ENCODE measurements at regions not wholly inside any gene's neighbourhood (a gene's known extent, or its start where the extent isn't known, plus 50 kb on each side); places are given as distances from the start of the nearest gene placed in this dataset.

GRCh38 chr13:46983881-46984280 is 87.0 kb upstream of the HTR2A start:
- H3K27me3 Mint-ChIP-seq (ENCODE audit: low read depth) = no peaks in the 10 kb centered on the region
- no peak overlapping the region for H3K23ac ChIP-seq (ENCODE audit: insufficient read length, low read depth, low read length)
- H3K4ac ChIP-seq (ENCODE audit: low read depth, low read length) = no peak overlapping the region
- H3K36me3 Mint-ChIP-seq (ENCODE audit: insufficient read depth in 1 of 3, low read depth in 3 of 3) = no peaks in the 10 kb centered on the region; a peak in 1 of 7 replicates
- no peak overlapping the region for H4K8ac ChIP-seq (replicated peaks; ENCODE audit: insufficient read length, low read depth, low read length)
- H4K20me1 ChIP-seq (ENCODE audit: control insufficient read depth, insufficient read depth, insufficient read length) = no peaks in the 10 kb centered on the region
- no peak overlapping the region for H3K56ac ChIP-seq (ENCODE audit: insufficient read length, low read depth, low read length)
- DNase-seq = no peak
- no peak overlapping the region for H2AK5ac ChIP-seq (ENCODE audit: insufficient read length, low read length)
- H2BK20ac ChIP-seq (ENCODE audit: low read depth, low read length, poor library complexity, severe bottlenecking) = no peak overlapping the region
- no CpG with 5 or more reads among the region's 1 CpG for WGBS (ENCODE audit: extremely low coverage, insufficient read length, low lambda C conversion rate)
- no peaks in the 10 kb centered on the region for H3K79me1 ChIP-seq (ENCODE audit: insufficient read depth, low read depth, low read length, poor library complexity, severe bottlenecking)
- no peak overlapping the region for H3T11ph ChIP-seq (ENCODE audit: low read length)
- no peak overlapping the region for H3K4me3 Mint-ChIP-seq
- no peak overlapping the region for H3K18ac ChIP-seq (ENCODE audit: insufficient read length, low read depth, low read length)
- H4K91ac ChIP-seq (ENCODE audit: insufficient read length, low read depth, low read length) = no peak overlapping the region
- no peaks in the 10 kb centered on the region for H3K79me2 ChIP-seq (ENCODE audit: insufficient read depth, low read length)
- H3K9me3 Mint-ChIP-seq = no peaks in the 10 kb centered on the region
- no peak overlapping the region for H4K5ac ChIP-seq (ENCODE audit: insufficient read length, low read depth, low read length)
- H3K4me1 Mint-ChIP-seq = peaks cover 5% of the 10 kb centered on the region in 2 experiments; a peak in 2 of 4 replicates
- no peaks in the 10 kb centered on the region for H3K23me2 ChIP-seq (ENCODE audit: insufficient read length, low read depth, low read length, poor library complexity, severe bottlenecking)
- H3K27ac ChIP-seq (ENCODE audit: insufficient read length, low read depth, low read length) = no peak overlapping the region
- no peak overlapping the region for H3K14ac ChIP-seq (ENCODE audit: insufficient read depth, low read length)
- no peak overlapping the region for H3K27ac Mint-ChIP-seq
- no peak overlapping the region for H2AFZ ChIP-seq (ENCODE audit: low read length)
- no peak for TF ChIP-seq CTCF (conservative IDR thresholded peaks at IDR 0.05)
- no peaks in the 10 kb centered on the region for H3K27me3 ChIP-seq (ENCODE audit: insufficient read depth, low read length)
- no peaks in the 10 kb centered on the region for H3K9me3 ChIP-seq (ENCODE audit: control insufficient read depth, low read depth, low read length)
- H2BK120ac ChIP-seq (ENCODE audit: low read depth, low read length, poor library complexity, severe bottlenecking) = no peak overlapping the region
- H3K4me2 ChIP-seq (ENCODE audit: insufficient read depth, insufficient read length, low read length) = no peak overlapping the region
- H2BK12ac ChIP-seq (ENCODE audit: insufficient read length, low read depth, low read length) = no peak overlapping the region
- no peak overlapping the region for H3K9ac ChIP-seq (ENCODE audit: extremely low read depth, insufficient read length, low read length)
- no peak overlapping the region for H2BK5ac ChIP-seq (ENCODE audit: insufficient read length, low read length)
- no peaks in the 10 kb centered on the region for H3K4me1 ChIP-seq (ENCODE audit: insufficient read depth, low read length)
- no peak overlapping the region for H2BK15ac ChIP-seq (ENCODE audit: low read depth, low read length)

All from H9 (cell line).